PC-9 (cell line): ENCODE measurements at regions not wholly inside any gene's neighbourhood (a gene's known extent, or its start where the extent isn't known, plus 50 kb on each side); places are given as distances from the start of the nearest gene placed in this dataset.

Source experiments
- EZH2 ChIP-seq: fragments of 200-600 bp; sonication (generic); IDR thresholded peaks from 2 replicates; pipeline ENCODE4 v1.8.0; 2017; ENCODE audit warnings: antibody characterized with exemption, low read depth
- TF ChIP-seq, protein P1 (sequence below): fragments of 200-600 bp; sonication (generic); conservative IDR thresholded peaks from 2 replicates; pipeline ENCODE4 v1.6.1; 2017; ENCODE audit warnings: mixed run types, antibody characterized with exemption, mild to moderate bottlenecking, moderate library complexity

DNA sequence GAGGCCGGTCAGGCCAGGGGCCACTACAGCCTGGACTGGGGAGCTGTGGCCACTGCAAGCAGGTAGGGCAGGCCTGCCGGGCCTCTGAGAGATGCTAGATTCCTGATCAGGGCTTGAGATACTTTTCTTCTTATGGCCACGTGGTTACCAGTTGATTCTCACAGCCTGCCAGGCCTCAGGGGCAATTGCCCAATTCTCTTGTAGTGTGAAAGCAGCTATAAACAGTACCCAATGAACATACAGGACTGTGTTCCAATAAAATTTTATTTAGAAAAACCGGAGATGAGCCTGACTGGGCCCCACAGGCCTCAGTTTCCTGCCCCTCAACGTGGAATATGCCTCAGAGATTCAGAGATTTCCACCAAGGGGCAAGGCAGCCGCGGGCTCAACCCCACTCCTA lies 475.2 kb downstream of the TCERG1L start:
- TF ChIP-seq, protein P1, sequence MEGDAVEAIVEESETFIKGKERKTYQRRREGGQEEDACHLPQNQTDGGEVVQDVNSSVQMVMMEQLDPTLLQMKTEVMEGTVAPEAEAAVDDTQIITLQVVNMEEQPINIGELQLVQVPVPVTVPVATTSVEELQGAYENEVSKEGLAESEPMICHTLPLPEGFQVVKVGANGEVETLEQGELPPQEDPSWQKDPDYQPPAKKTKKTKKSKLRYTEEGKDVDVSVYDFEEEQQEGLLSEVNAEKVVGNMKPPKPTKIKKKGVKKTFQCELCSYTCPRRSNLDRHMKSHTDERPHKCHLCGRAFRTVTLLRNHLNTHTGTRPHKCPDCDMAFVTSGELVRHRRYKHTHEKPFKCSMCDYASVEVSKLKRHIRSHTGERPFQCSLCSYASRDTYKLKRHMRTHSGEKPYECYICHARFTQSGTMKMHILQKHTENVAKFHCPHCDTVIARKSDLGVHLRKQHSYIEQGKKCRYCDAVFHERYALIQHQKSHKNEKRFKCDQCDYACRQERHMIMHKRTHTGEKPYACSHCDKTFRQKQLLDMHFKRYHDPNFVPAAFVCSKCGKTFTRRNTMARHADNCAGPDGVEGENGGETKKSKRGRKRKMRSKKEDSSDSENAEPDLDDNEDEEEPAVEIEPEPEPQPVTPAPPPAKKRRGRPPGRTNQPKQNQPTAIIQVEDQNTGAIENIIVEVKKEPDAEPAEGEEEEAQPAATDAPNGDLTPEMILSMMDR: no peak
- no peak for TF ChIP-seq EZH2
